Gastroesophageal sphincter (tissue), 3 donors: ENCODE measurements at regions not wholly inside any gene's neighbourhood (a gene's known extent, or its start where the extent isn't known, plus 50 kb on each side); places are given as distances from the start of the nearest gene placed in this dataset.

Experiments used
- POLR2A ChIP-seq, 2 donors: fragments of 450-650 bp; IDR thresholded peaks; one replicate each; pipeline ENCODE4 v1.6.1; 2017; ENCODE audit warnings: antibody characterized with exemption in 2 of 2, mild to moderate bottlenecking in 2 of 2, moderate library complexity in 1 of 2
- TF ChIP-seq, protein P1 (sequence below), 4 experiments: fragments of 200-600 bp in 2 of 4; fragments of 450-650 bp in 2 of 4; sonication (generic) in 1 of 4; IDR thresholded peaks; one replicate each; pipeline ENCODE4 v1.5.1; 2017 to 2019; ENCODE audit warnings: antibody characterized with exemption in 4 of 4, mild to moderate bottlenecking in 2 of 4, moderate library complexity in 2 of 4

DNA sequence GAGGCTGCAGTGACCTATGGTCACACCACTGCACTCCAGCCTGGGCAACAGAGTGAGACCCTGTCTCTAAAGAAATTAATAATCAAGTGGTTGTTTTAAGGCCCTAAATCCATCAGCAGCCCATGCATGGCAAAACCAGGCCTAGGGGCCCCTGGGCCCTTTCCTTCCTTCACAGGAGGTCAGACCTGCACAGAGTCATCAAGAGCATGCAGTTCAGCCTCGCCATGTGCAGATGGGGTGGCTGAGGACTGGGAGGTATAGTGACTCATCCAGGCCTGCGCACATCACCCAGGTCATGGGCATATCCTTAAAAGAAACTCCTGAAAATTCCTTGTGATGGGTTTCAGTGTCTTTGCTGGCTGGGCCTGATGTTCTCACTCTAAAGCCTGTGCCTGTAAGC, 72.4 kb upstream of the AMZ2 start:
- no peak for TF ChIP-seq POLR2A (IDR thresholded peaks at IDR 0.05)
- TF ChIP-seq, protein P1, sequence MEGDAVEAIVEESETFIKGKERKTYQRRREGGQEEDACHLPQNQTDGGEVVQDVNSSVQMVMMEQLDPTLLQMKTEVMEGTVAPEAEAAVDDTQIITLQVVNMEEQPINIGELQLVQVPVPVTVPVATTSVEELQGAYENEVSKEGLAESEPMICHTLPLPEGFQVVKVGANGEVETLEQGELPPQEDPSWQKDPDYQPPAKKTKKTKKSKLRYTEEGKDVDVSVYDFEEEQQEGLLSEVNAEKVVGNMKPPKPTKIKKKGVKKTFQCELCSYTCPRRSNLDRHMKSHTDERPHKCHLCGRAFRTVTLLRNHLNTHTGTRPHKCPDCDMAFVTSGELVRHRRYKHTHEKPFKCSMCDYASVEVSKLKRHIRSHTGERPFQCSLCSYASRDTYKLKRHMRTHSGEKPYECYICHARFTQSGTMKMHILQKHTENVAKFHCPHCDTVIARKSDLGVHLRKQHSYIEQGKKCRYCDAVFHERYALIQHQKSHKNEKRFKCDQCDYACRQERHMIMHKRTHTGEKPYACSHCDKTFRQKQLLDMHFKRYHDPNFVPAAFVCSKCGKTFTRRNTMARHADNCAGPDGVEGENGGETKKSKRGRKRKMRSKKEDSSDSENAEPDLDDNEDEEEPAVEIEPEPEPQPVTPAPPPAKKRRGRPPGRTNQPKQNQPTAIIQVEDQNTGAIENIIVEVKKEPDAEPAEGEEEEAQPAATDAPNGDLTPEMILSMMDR (IDR thresholded peaks at IDR 0.05) = no peak
